ENCODE measurements at regions not wholly inside any gene's neighbourhood (a gene's known extent, or its start where the extent isn't known, plus 50 kb on each side); places are given as distances from the start of the nearest gene placed in this dataset.

DNA sequence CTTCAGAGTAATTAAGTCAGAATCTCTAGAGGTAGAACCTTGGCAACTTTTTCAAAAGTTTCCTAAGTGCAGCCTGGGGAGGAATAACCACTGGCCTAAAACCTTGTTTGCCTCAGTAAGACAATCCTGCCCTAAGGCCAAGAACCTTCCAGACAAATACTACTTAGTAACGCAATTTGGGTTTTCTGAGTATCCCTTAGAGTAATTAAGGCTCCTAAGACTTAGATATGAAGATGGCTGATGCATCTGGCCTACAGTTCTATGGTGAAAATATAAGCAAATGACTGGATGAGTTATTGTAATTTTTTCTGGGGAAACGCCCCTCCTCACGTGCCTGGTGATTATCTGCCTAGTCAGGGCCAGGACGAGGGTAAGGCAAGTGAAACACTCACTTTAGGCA is 95.7 kb upstream of the DLX2 start:
- no peak for DNase-seq (ENCODE audit: missing footprints)
- intact Hi-C loops (cut with DNase I) = no loop called here
- no peak for ATAC-seq

DNA sequence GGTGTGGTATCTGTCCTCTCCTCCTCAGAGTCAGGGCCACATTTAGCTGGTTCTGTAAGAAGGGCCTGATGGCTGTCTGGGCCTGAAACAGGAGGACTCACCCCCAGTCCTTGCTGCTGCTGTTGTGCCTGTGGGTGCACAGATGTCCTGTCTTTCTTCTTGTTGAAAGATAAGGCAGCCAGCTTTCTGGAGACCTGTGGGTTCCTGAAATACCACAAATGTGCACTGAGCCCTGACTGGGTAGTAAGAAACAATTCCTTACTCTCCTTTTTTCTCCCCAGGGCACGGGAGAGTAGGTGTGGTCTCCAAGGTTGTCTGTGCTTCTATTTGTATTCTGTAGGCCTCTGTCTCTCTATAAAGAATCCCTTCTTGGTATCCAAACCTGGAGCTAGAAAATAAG is 96.2 kb upstream of the DLX2 start:
- no peak for ATAC-seq

DNA sequence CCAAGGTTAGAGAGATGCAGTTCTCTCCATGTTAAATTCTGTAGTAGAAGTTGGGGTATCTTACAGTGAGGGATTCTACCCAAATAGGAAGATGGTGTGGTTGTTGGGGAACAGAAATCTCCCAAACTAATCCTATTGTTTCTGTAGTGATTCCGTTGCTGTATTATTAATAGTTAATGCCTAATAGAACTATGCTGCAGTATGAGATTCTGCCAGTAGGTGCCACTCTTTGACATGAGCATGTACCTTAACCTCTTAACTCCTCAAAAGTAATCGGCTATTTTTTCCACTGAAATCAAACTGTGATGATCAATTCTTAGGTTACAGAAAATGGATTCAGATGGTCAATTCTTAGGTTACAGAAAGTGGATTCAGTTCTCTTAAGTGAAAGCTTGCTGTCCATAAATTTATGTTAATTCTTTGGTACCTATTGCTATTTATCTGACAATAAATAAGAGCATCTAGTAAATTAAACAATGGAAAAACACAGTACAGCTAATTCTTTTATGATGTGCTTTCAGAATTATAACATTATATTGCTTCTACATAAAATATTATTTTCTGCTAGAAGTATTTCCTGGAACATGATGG is 97.9 kb upstream of the DLX2 start:
- no peak for ATAC-seq
- intact Hi-C loops (cut with DNase I) = no loop called here
- no peak for DNase-seq (ENCODE audit: missing footprints)

More for the DNA sequence above, 96.2 kb upstream of the DLX2 start:
- DNase-seq (ENCODE audit: missing footprints) = no peak
- intact Hi-C loops (cut with DNase I) = no loop called here

DNA sequence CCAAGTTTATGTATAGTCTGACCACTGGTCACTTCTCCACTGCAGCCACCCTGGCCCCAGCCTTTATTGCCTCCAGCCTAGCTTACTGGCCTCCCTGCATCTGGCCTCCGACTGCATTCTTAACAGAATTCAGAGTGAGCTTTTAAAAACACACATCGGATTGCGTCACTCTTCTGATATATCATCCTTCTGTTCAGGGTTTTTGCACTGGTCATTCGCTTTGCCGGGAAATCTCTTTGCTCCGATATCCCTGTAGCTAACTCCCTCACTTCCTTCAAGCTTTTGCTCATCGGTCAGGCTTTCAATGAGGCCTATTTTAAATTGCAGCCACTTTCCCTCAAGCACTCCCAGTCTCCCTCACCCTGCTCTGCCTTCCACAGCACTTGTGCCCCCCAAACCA is 101.6 kb upstream of the DLX2 start:
- ATAC-seq = no peak
- intact Hi-C loops (cut with DNase I) = no loop called here
- no peak for DNase-seq (ENCODE audit: missing footprints)

DNA sequence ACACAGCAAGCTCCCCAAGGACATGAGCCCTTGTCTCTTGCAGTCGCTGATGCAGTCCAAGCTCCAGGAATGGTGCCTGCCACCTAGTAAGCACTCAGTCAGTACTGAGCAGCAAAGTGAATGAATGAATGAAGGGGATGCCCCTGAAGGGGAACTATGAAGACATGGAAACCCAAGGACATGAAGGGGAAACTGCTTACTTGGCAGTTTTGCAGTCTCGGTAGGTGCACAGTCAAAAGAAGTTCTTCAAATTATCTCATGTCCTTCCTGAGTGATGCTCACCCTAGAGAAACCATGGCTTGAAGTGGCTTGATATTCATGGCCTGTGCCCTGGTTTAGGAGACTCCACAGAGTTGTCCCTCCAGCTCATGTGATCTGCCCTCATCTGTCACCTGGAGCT is 102.1 kb upstream of the DLX2 start:
- intact Hi-C loops (cut with DNase I) = no loop called here
- ATAC-seq (no peak), DNase-seq (ENCODE audit: missing footprints) (no peak)

DNA sequence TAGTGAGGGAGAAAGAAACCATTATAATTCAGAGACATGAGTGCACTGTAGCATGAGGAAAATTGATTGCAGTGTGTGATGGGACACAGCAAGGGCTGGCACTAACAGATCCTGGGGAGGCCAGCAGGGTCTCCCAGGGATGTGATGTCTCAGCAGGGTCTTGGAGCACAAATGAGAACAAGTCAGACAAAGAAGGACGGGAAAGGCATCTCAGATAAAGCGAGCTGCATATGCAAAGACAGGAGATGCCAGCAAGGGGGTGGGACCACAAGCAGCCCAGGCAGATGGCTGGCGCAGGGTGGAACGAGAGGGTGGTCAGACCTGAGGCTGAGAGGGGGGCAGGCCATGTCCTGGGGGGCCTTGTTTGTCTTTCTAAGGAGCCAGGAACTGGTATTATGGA is 102.6 kb upstream of the DLX2 start:
- intact Hi-C loops (cut with DNase I) = no loop called here
- no peak for DNase-seq (ENCODE audit: missing footprints)
- ATAC-seq = no peak

DNA sequence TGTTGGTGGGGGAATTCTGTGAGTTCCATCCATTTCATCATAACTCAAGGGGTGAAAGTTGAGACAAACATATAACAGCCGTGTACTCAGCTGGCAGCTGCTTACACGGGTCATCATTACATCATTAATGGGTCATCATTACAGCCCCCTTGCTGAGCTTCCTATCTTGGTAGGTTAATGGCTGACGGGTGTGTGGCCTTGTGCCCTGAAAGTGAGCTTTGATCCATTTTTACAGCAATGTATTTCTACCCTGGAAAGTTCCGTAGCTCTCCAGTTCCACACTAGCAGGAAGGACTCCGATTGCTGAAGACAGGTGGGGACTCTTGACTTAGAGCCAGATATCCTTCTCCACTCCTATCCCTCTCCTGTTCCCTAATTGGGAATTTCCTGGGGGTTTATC is 105.2 kb upstream of the DLX2 start:
- intact Hi-C loops (cut with DNase I) = no loop called here
- DNase-seq (ENCODE audit: missing footprints) = no peak
- ATAC-seq = no peak

DNA sequence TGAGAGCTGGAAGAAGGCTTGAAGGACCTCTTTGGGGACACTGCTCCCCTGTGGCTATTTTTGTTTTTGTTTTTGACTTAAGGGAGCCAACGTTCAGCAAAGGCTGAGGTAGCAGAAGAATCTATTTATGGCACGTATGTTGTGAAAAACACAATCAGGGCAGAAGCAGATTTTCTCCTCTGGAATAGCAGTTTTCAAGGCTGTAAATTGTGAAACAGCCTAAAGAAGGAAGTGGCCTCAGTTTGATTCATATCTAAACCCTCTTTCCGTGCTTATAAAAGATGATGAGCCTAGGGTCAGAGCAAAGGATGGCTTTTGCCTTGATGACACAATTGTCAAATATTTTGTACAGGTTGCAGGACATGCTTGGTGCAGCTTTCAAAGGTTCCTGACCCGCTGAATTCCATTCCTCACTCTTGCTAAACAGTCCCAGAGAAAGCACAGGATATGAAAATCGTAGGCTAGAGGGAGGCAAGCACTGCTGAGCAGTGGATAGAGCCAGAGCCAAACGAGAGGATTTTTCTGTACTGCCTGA is 106.2 kb upstream of the DLX2 start:
- intact Hi-C loops (cut with DNase I) = no loop called here
- DNase-seq (ENCODE audit: missing footprints) = no peak
- ATAC-seq = no peak

DNA sequence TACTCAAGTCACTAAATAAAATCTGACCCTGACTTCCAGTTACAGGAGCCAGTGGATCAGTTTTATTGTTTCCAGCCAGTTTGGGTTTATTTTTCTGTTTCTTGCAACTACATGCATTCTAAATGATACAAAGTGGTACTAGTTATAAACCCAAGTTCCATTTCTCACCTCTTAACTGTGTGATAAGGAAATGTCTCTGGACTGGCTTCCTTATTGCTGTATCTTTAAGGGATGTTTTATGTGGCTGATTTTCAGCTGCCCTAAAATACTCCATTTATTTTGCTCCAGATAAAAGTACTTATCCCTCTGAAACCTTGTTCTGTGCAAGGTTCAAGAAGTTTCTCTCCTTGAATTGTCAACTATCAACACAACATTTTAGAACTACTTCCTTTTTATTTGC is 107.9 kb upstream of the DLX2 start:
- intact Hi-C loops (cut with DNase I) = no loop called here
- DNase-seq (ENCODE audit: missing footprints) = no peak
- no peak for ATAC-seq

DNA sequence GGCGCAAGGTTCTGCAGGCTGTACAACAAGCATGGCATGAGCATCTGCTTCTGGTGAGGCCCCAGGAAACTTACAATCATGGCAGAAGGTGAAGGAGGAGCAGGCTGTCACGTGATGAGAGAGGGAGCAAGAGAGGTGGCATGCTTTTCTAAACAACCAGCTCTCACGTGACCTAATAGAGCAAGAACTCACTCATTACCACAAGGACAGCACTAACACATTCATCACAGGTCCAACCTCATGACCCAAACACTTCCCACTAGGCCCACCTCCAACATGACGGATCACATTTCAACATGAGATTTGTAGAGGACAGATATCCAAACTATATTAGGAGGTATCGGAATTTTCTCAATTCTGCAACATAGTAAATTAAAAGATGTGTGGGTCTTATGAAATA is 108.8 kb upstream of the DLX2 start:
- intact Hi-C loops (cut with DNase I) = no loop called here
- DNase-seq (ENCODE audit: missing footprints) (no peak), ATAC-seq (no peak)

DNA sequence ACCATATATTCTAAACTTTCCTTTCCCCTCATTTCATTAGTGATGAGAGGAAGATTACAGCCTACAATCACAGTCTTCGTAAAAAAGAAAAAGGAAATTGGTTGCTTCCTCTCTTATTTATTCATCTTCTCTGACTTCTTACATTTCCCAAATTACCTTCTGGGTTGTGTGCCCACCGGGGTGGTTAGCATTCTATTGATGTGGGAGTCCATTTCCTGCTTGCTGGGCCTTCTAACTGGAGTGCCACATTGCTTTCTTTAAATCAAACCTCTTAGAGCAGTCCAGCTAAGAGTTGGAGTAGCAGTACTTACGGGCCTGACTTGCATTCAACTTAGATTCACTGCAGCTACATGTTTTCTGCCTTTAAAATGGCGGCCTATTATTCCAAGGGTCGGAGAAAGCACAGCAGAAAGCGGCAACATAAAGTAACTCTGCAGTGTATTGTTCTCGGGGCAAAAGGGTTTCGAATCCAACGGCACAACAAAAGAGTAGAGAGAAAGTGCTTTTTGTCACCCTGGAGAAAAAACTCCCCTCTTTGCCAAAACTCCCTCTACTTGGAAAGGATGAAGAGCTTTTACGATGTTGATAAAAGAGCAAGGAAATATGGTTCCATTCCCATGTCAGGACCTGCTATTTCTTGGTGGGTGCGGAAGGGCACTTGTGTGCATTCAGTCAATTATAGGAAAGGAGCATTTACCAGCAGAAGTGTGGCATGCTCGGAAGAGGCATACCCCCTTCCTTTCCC is 110.6 kb upstream of the DLX2 start:
- DNase-seq (ENCODE audit: missing footprints) = no peak
- intact Hi-C loops (cut with DNase I) = no loop called here
- ATAC-seq = no peak

DNA sequence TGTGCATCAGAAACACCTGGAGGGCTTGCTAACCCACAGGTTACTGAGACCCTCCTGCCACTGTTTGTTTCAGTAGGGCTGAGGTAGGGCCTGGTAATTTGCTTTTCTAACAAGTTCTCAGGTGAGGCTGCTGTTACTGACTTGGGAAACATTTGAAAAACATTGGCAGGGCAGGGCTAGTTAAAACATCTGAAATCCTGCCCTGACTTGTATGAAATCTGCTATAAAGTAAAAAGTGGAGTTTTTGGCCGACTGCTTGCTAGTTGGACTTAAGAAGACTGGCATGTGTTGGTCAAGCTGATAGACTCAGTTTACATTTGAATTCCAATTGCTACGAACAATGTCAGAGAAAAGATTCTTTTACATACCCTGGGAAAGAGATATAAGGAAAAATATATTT is 111.6 kb upstream of the DLX2 start:
- DNase-seq (ENCODE audit: missing footprints) = no peak
- ATAC-seq = no peak
- intact Hi-C loops (cut with DNase I) = no loop called here

DNA sequence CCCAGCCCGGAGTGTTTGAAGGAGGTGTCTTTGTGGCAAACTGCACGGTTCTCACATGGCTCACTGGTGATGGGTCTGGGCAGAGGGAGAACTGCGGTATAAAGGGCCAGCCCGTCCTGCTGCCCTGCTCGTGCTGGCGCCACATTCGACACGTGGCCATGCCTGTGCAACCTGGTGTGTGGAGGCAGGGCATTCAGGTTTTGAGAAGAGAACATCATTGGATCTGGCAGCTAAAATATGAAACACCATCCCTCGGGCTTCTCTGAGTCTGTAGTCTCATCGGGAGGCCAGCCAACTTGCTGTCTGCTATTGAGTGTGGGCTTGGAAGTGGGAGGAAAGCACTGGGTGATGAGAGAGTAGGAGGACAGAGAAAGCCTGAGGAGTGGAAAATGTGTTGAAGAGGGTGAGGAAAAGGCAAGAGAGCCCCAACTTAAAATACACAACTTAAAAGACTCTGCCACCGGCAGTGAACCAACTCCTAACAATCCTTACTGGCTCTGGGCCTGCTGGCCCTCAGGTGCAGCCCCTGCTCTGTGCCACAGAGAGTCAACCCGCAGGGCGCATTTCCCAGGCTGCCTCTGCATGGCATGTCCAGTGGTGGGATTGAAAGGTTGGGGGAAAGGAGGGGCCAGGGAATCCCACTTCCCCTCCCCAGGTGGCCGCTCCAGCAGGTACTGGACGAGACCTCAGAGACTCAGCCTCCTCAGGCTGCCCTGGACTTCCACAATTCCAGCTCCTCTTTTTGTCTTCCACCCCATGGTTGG is 112.7 kb upstream of the DLX2 start:
- DNase-seq (ENCODE audit: missing footprints) (no peak), ATAC-seq (no peak)
- intact Hi-C loops (cut with DNase I) = no loop called here

DNA sequence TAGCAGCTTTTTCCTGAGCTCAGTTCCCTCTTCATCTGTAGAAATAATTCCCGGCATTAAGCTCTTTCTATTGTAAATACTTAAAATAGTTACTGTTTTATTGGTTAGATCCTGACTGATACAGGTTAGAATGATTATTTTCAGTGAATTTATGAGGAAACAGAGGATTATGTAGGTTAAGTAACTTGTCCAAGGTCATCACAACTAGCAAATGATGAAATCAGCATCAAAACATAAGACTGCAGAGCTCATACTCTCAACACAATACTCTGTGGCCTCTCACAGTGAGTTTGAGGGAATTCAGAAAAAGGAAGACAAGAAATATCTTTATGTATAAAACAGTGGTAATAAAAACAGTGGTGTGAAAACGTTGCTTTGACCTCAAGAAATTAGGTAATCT is 113.2 kb upstream of the DLX2 start:
- ATAC-seq = no peak
- no peak for DNase-seq (ENCODE audit: missing footprints)
- intact Hi-C loops (cut with DNase I) = no loop called here

DNA sequence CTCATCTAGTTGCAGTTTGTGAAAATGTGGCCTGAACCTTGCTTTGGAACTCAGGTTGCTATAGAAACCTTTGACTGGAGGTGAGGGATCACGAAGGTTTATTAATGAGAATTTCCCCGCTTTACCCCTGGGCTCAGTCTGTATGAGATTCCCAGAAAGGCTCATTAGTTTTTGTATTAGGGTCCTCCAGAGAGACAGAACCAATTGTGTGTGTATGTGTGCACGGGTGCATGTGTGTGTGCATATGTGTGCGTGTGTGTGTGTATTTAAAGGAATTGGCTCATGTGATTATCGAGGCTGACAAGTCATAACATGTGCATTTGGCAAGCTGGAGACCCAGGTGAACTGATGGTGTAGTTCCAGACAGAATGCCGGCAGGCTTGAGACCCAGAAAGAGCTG is 113.8 kb upstream of the DLX2 start:
- intact Hi-C loops (cut with DNase I) = no loop called here
- ATAC-seq (no peak), DNase-seq (ENCODE audit: missing footprints) (no peak)

DNA sequence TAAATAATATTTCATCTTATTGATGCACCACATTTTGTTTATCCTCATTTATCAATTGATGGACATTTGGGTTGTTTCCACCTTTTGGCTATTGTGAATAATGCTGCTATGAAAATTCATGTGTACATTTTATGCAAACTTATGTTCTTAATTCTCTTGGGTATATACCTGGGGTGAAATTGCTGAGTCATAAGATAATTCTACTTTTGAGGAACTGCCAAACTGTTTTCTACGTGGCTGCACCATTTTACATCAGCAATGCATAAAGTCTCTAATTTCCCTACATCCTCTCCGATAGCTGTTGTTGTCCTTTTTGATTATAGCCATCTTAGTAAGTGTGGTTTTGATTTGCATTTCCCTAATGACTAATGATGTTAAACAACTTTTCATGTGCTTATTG is 116.5 kb upstream of the DLX2 start:
- intact Hi-C loops (cut with DNase I) = no loop called here
- no peak for ATAC-seq
- no peak for DNase-seq (ENCODE audit: missing footprints)

DNA sequence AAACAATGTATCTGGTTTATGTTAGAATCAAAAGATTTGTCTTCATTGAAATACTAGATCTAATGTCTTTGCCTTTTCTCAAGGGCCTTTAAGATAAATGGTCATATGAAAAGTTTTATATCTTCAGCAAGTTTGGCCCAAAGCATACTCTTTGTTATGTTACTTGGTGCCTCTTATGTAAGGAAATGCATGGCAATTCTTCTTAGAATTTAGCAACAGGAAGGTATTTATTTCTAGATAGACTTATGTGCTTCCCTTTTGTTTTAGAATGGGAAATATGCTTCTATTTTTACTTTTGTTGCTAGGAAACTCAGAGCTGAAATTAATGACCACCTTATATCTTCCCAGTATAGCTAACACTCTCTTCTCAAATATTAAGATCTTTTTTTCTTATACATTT is 117.4 kb upstream of the DLX2 start:
- intact Hi-C loops (cut with DNase I) = no loop called here
- no peak for DNase-seq (ENCODE audit: missing footprints)
- no peak for ATAC-seq

DNA sequence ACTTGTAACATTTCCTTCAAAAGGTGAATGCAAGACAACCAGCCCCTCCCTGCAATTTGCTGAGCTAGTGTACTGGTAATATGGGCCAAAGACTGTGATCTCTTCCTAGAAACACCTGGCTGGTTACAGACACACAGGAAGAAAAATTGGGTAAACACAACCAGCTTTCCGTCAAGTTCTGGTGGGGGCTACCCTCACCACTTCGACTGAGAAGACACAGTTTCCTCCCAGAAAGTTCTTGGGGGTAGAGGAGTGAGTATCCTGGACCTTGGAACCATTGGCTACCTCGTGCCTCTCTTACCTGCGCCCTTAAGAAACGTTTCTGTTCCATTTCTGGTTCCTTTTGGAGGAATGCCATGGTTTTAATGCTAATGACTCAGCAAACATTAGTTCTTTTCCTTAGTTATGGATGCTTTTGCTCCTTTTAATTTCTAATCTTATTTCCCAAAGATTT is 120.9 kb upstream of the DLX2 start:
- intact Hi-C loops (cut with DNase I) = no loop called here
- DNase-seq (ENCODE audit: missing footprints) = no peak
- no peak for ATAC-seq

DNA sequence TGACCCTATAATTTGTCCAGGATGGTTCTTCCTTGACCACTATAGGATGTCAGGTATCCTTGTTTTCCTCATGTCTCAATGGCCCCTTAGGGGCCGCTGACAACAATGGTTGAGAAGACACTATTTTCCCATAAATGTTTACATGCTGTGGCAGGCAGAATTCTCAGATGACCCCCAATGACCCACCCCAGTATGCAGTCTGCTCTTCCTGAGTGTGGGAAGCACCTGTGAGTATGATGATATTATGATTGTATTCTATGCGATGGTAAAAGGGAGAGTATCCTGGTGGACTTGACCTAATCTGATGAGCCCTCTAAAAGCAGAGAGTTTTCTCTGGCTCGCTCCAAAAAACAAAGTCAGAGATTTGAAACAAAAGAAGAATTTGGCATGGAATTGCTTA is 123.1 kb upstream of the DLX2 start:
- DNase-seq (ENCODE audit: missing footprints) = no peak
- intact Hi-C loops (cut with DNase I) = no loop called here
- ATAC-seq = no peak
